ENCODE measurements at regions not wholly inside any gene's neighbourhood (a gene's known extent, or its start where the extent isn't known, plus 50 kb on each side); places are given as distances from the start of the nearest gene placed in this dataset.

- no peak for DNase-seq (ENCODE audit: low read depth in 2 of 2)
These were observed 63.5 kb upstream of the ASCC3 start for GRCh38 chr6:100944644-100945043.

- no peak for DNase-seq (ENCODE audit: low read depth in 2 of 2)
These were observed 65.0 kb upstream of the ASCC3 start for GRCh38 chr6:100946021-100946540.

- no peak for DNase-seq (ENCODE audit: low read depth in 2 of 2)
These were observed 65.6 kb upstream of the ASCC3 start for GRCh38 chr6:100946711-100947110.

GRCh38 chr6:100948381-100949133 is 67.4 kb upstream of the ASCC3 start:
- DNase-seq (ENCODE audit: low read depth in 2 of 2) = no peak

GRCh38 chr6:100952006-100952405 is 70.9 kb upstream of the ASCC3 start:
- no peak for DNase-seq (ENCODE audit: low read depth in 2 of 2)

GRCh38 chr6:100959280-100959679 is 78.2 kb upstream of the ASCC3 start:
- no peak for DNase-seq (ENCODE audit: low read depth in 2 of 2)

GRCh38 chr6:100962466-100962865 is 81.3 kb upstream of the ASCC3 start:
- DNase-seq (ENCODE audit: low read depth in 2 of 2) = no peak

GRCh38 chr6:100965067-100965466 is 83.9 kb upstream of the ASCC3 start:
- no peak for DNase-seq (ENCODE audit: low read depth in 2 of 2)

- DNase-seq (ENCODE audit: low read depth in 2 of 2) = no peak
These were observed 87.8 kb upstream of the ASCC3 start for GRCh38 chr6:100968949-100969348.

- DNase-seq (ENCODE audit: low read depth in 2 of 2) = no peak
These were observed 98.1 kb upstream of the ASCC3 start for GRCh38 chr6:100979267-100979666.

GRCh38 chr6:100980949-100981348 is 99.8 kb upstream of the ASCC3 start:
- no peak for DNase-seq (ENCODE audit: low read depth in 2 of 2)

GRCh38 chr6:100986921-100987320 is 105.8 kb upstream of the ASCC3 start:
- DNase-seq (ENCODE audit: low read depth in 2 of 2) = no peak

- no peak for DNase-seq (ENCODE audit: low read depth in 2 of 2)
These were observed 106.4 kb upstream of the ASCC3 start for GRCh38 chr6:100987556-100987955.

GRCh38 chr6:100988391-100988984 is 107.4 kb upstream of the ASCC3 start:
- DNase-seq (ENCODE audit: low read depth in 2 of 2) = no peak

- DNase-seq (ENCODE audit: low read depth in 2 of 2) = no peak
These were observed 108.9 kb upstream of the ASCC3 start for GRCh38 chr6:100990070-100990469.

- no peak for DNase-seq (ENCODE audit: low read depth in 2 of 2)
These were observed 115.3 kb upstream of the ASCC3 start for GRCh38 chr6:100996409-100996808.

- DNase-seq (ENCODE audit: low read depth in 2 of 2) = no peak
These were observed 117.0 kb upstream of the ASCC3 start for GRCh38 chr6:100998111-100998510.

- DNase-seq (ENCODE audit: low read depth in 2 of 2) = no peak
These were observed 118.0 kb upstream of the ASCC3 start for GRCh38 chr6:100999034-100999597.

GRCh38 chr6:101000341-101000740 is 119.2 kb upstream of the ASCC3 start:
- no peak for DNase-seq (ENCODE audit: low read depth in 2 of 2)

- DNase-seq (ENCODE audit: low read depth in 2 of 2) = no peak
These were observed 119.9 kb upstream of the ASCC3 start for GRCh38 chr6:101001012-101001411.

GRCh38 chr6:101001607-101002006 is 120.5 kb upstream of the ASCC3 start:
- DNase-seq (ENCODE audit: low read depth in 2 of 2) = no peak

GRCh38 chr6:101003075-101003474 is 121.9 kb upstream of the ASCC3 start:
- DNase-seq (ENCODE audit: low read depth in 2 of 2) = no peak

GRCh38 chr6:101011186-101011585 is 130.1 kb upstream of the ASCC3 start:
- no peak for DNase-seq (ENCODE audit: low read depth in 2 of 2)
